Natural killer cell (primary cell): ENCODE measurements at regions not wholly inside any gene's neighbourhood (a gene's known extent, or its start where the extent isn't known, plus 50 kb on each side); places are given as distances from the start of the nearest gene placed in this dataset.

Experiments used
- ATAC-seq, 3 donors: fragments of 150-1000 bp in 2 of 3; fragments of 200-7000 bp in 1 of 3; cut with Tn5 transposase; 1 replicate in 1 of 3; 2 replicates in 2 of 3; pipeline ENCODE4 v1.10.0; 2021; ENCODE audit warnings: mild to moderate bottlenecking in 2 of 3, moderate library complexity in 2 of 3
- DNase-seq, 2 donors: peaks; one replicate each; pipeline versions ENCODE4 v3.0.0 to v3.0.0-alpha.2; 2013 to 2021; ENCODE audit warnings: mixed read lengths in 1 of 2
- H3K27ac ChIP-seq: one replicate; pipeline ENCODE4 v1.5.1; 2013; ENCODE audit warnings: mild to moderate bottlenecking, low read length
- H3K27me3 ChIP-seq: one replicate; pipeline ENCODE4 v1.6.1; 2013; ENCODE audit warnings: low read length; ENCODE audit not compliant: control insufficient read depth, insufficient read depth
- H3K36me3 ChIP-seq: one replicate; pipeline ENCODE4 v1.6.1; 2013; ENCODE audit warnings: low read length; ENCODE audit not compliant: control insufficient read depth, insufficient read depth
- H3K4me1 ChIP-seq: one replicate; pipeline ENCODE4 v1.6.1; 2013; ENCODE audit warnings: low read length; ENCODE audit not compliant: control insufficient read depth, insufficient read depth
- H3K4me3 ChIP-seq: one replicate; pipeline ENCODE4 v1.5.1; 2013; ENCODE audit warnings: low read length
- H3K9me3 ChIP-seq: one replicate; pipeline ENCODE4 v1.6.1; 2013; ENCODE audit warnings: low read length; ENCODE audit not compliant: control insufficient read depth, insufficient read depth
- H3K27ac Mint-ChIP-seq, 2 donors: one replicate each; pipeline ENCODE4 v1.8.0; 2022; ENCODE audit warnings: mild to moderate bottlenecking in 2 of 2, mixed read lengths in 2 of 2, moderate library complexity in 1 of 2
- H3K27me3 Mint-ChIP-seq, 2 donors: one replicate each; pipeline ENCODE4 v1.8.0; 2022; ENCODE audit warnings: low read depth in 2 of 2, mixed read lengths in 2 of 2
- H3K36me3 Mint-ChIP-seq: one replicate; pipeline ENCODE4 v1.8.0; 2022; ENCODE audit warnings: mixed read lengths
- H3K4me1 Mint-ChIP-seq, 2 donors: one replicate each; pipeline ENCODE4 v1.8.0; 2022; ENCODE audit warnings: mixed read lengths in 2 of 2
- H3K4me3 Mint-ChIP-seq: one replicate; pipeline ENCODE4 v1.8.0; 2022; ENCODE audit warnings: mild to moderate bottlenecking, moderate library complexity, mixed read lengths
- H3K9me3 Mint-ChIP-seq, 2 donors: one replicate each; pipeline ENCODE4 v1.8.0; 2022; ENCODE audit warnings: mixed read lengths in 2 of 2
- WGBS: methylation state at CpG from one replicate; pipeline ENCODE4 v1.1.7; 2013; ENCODE audit warnings: missing lambda C conversion rate; ENCODE audit not compliant: insufficient coverage; 5-methylcytosine and 5-hydroxymethylcytosine counted together
- intact Hi-C: fragments of 100-400 bp; cut with micrococcal nuclease; formaldehyde crosslinking; loops from one replicate; pipeline ENCODE4 v1.14.2; 2022
- TF ChIP-seq, protein P1 (sequence below): fragments of 200-600 bp; IDR thresholded peaks from one replicate; pipeline ENCODE4 v1.8.0; 2022; ENCODE audit warnings: antibody characterized with exemption

DNA sequence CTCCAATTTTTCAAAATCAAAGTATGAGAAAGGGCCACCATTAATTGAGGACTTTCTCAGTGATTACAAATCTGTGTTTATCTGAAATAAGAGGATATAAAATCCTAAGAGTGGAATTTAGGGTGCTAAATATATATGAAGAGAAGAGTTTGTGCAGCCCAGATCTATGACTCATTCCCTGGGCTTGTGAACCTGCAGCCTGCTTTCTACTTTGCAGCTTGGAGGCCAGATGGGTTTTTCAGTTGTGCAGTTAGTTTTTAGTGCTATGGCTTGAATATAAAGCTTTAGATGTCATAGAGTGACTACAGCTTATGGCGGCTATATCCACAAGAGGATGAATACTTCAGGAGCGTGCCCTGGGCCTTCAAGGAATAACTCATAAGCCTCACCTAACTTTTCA is 1391.1 kb downstream of the FSTL5 start:
- Mint-ChIP-seq H3K36me3 (no peaks in the 10 kb centered on the region), H3K27ac (no peak overlapping the region), H3K4me1 (no peaks in the 10 kb centered on the region), H3K4me3 (no peak overlapping the region), H3K27me3 (no peaks in the 10 kb centered on the region), H3K9me3 (peaks cover 5 to 7% of the 10 kb centered on the region in 2 donors)
- Histone ChIP-seq H3K4me3 (no peak overlapping the region), H3K27me3 (no peaks in the 10 kb centered on the region), H3K9me3 (no peaks in the 10 kb centered on the region), H3K27ac (no peak overlapping the region), H3K4me1 (no peaks in the 10 kb centered on the region), H3K36me3 (no peaks in the 10 kb centered on the region)
- no peak for DNase-seq
- WGBS: no CpG with 5 or more reads among the region's 2 CpGs
- no peak for ATAC-seq
- TF ChIP-seq, protein P1, sequence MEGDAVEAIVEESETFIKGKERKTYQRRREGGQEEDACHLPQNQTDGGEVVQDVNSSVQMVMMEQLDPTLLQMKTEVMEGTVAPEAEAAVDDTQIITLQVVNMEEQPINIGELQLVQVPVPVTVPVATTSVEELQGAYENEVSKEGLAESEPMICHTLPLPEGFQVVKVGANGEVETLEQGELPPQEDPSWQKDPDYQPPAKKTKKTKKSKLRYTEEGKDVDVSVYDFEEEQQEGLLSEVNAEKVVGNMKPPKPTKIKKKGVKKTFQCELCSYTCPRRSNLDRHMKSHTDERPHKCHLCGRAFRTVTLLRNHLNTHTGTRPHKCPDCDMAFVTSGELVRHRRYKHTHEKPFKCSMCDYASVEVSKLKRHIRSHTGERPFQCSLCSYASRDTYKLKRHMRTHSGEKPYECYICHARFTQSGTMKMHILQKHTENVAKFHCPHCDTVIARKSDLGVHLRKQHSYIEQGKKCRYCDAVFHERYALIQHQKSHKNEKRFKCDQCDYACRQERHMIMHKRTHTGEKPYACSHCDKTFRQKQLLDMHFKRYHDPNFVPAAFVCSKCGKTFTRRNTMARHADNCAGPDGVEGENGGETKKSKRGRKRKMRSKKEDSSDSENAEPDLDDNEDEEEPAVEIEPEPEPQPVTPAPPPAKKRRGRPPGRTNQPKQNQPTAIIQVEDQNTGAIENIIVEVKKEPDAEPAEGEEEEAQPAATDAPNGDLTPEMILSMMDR: no peak
- intact Hi-C loops: no loop called here

DNA sequence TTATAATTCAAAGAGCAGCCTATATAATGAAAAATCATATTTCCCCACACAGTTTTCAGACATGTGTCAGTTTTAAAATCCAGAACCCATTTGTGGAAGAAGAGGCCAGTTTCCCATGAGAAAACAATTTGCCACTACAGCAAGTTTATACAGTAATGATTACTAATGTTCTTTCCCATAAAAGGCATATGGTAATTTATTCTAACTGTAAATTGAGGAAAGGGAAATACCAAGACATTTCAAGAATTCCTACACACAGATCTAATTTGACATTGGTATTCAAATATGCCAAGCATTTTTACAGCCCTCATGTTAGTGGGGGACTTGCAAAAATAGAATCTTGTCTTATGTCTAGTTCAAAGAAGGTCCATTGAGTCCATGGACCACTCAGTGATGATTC is 1368.6 kb downstream of the FSTL5 start:
- no peaks in the 10 kb centered on the region for H3K9me3 ChIP-seq
- Mint-ChIP-seq H3K27ac (no peak overlapping the region), H3K36me3 (peaks cover 18% of the 10 kb centered on the region), H3K9me3 (peaks cover 20 to 24% of the 10 kb centered on the region in 2 donors), H3K27me3 (no peaks in the 10 kb centered on the region), H3K4me1 (no peaks in the 10 kb centered on the region), H3K4me3 (no peak overlapping the region)
- no peak overlapping the region for H3K4me3 ChIP-seq
- no peaks in the 10 kb centered on the region for H3K27me3 ChIP-seq
- ATAC-seq (no peak), DNase-seq (no peak)
- no peaks in the 10 kb centered on the region for H3K4me1 ChIP-seq
- intact Hi-C loops: no loop called here
- no peaks in the 10 kb centered on the region for H3K36me3 ChIP-seq
- TF ChIP-seq, protein P1: no peak
- no peak overlapping the region for H3K27ac ChIP-seq

DNA sequence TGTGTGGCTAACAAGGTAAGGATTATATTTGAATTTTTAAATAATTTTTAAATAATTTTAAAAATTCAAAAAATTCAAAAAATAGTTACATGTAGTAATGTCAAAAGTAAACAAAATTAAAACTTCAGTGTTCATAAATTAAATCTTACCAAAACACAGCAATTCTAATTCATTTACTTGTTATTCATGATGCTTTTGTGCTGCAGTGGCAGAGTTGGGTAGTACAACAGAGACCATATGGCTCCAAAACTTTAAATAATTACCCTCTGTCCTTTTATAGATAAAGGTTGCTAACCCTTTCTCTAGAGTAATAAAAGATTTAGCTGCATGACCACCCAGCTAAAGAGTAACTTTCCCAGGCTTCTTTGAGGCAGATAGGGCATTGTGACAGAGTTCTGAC is 1355.6 kb downstream of the FSTL5 start:
- intact Hi-C loops: no loop called here
- DNase-seq (no peak), ATAC-seq (no peak)
- Mint-ChIP-seq H3K4me1 (no peaks in the 10 kb centered on the region), H3K4me3 (no peak overlapping the region), H3K27me3 (no peaks in the 10 kb centered on the region), H3K27ac (no peak overlapping the region), H3K36me3 (no peaks in the 10 kb centered on the region), H3K9me3 (peaks cover 7 to 12% of the 10 kb centered on the region in 2 donors)
- TF ChIP-seq, protein P1: no peak
- Histone ChIP-seq H3K4me1 (no peaks in the 10 kb centered on the region), H3K27me3 (no peaks in the 10 kb centered on the region), H3K36me3 (no peaks in the 10 kb centered on the region), H3K9me3 (no peaks in the 10 kb centered on the region), H3K27ac (no peak overlapping the region), H3K4me3 (no peak overlapping the region)

DNA sequence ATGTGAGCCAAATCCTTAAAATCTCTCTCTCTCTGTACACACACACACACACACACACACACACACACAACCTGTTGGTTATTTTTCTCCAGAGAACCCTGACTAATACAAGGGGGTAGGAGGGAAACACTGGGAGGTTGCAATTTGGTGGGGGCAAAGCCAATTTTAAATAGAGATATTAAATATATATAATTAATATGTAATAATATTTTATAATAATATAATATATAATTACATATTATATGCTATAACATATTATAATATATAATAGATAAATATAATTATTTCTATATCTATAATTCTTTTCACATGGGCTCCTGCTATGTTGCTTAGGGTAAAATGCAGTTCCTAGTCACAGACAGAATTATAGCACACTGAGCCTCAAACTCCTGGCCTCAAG is 1354.2 kb downstream of the FSTL5 start:
- no peak overlapping the region for H3K4me3 ChIP-seq
- Mint-ChIP-seq H3K4me3 (no peak overlapping the region), H3K27me3 (no peaks in the 10 kb centered on the region), H3K36me3 (no peaks in the 10 kb centered on the region), H3K9me3 (peaks cover 10 to 16% of the 10 kb centered on the region in 2 donors), H3K4me1 (no peaks in the 10 kb centered on the region), H3K27ac (no peak overlapping the region)
- H3K36me3 ChIP-seq: no peaks in the 10 kb centered on the region
- H3K9me3 ChIP-seq: no peaks in the 10 kb centered on the region
- intact Hi-C loops: no loop called here
- H3K27me3 ChIP-seq: no peaks in the 10 kb centered on the region
- ATAC-seq (no peak), DNase-seq (no peak)
- H3K27ac ChIP-seq: no peak overlapping the region
- TF ChIP-seq, protein P1: no peak
- no peaks in the 10 kb centered on the region for H3K4me1 ChIP-seq
